AG04450 (cell line): ENCODE measurements at regions not wholly inside any gene's neighbourhood (a gene's known extent, or its start where the extent isn't known, plus 50 kb on each side); places are given as distances from the start of the nearest gene placed in this dataset.

Experiments
- CTCF ChIA-PET: fragments of 300-600, 350-600 bp; formaldehyde crosslinking; extraction: SDS; loops from one replicate; lab custom pipeline; 2022; ENCODE audit warnings: antibody characterized with exemption, inconsistent platforms; lab: Charles Lee
- POLR2A ChIA-PET: fragments of 350-600 bp; formaldehyde crosslinking; extraction: SDS; loops from one replicate; lab custom pipeline; 2021; ENCODE audit warnings: antibody characterized with exemption, inconsistent platforms; lab: Yijun Ruan, JAX
- DNase-seq: peaks from one replicate; pipeline ENCODE4 v3.0.0-alpha.2; 2011; ENCODE audit warnings: low read depth, low spot score
- H3K27ac ChIP-seq: one replicate; pipeline ENCODE4 v1.5.1; 2012; ENCODE audit warnings: low read depth, low read length, control low read depth
- H3K27me3 ChIP-seq: one replicate; pipeline ENCODE4 v1.6.0; 2012; ENCODE audit warnings: low read length; ENCODE audit not compliant: control insufficient read depth, insufficient read depth
- H3K4me3 ChIP-seq: 2 replicates; pipeline ENCODE4 v1.5.1; 2011; ENCODE audit warnings: mild to moderate bottlenecking, low read depth, low read length, control low read depth
- H3K9me3 ChIP-seq: 2 replicates; pipeline ENCODE4 v1.5.1; 2012; ENCODE audit warnings: low read length; ENCODE audit not compliant: control insufficient read depth, insufficient read depth
- CTCF ChIP-seq: IDR thresholded peaks from 2 replicates; pipeline ENCODE4 v1.5.1; 2011; ENCODE audit warnings: low read depth, low read length, control low read depth, inconsistent platforms

- ChIA-PET CTCF (no interaction called here), POLR2A (no interaction called here)
- Histone ChIP-seq H3K27me3 (no peaks in the 10 kb centered on the region), H3K4me3 (no peak overlapping the region), H3K9me3 (no peaks in the 10 kb centered on the region), H3K27ac (no peak overlapping the region)
- no peak for DNase-seq
- no peak for TF ChIP-seq CTCF
These were observed 94.1 kb upstream of the KLF6 start for GRCh38 chr10:3879073-3879472.

GRCh38 chr10:3877211-3878000, 92.4 kb upstream of the KLF6 start:
- CTCF ChIA-PET, result interaction anchor here (0.6 kb wide), 1 partner anchor 868 kb away, joined by 3 read pairs; no protein-coding TSS in a partner anchor
- H3K9me3 ChIP-seq, result no peaks in the 10 kb centered on the region
- no peak for DNase-seq
- no peak overlapping the region for H3K4me3 ChIP-seq
- H3K27me3 ChIP-seq, result no peaks in the 10 kb centered on the region
- no peak for TF ChIP-seq CTCF
- H3K27ac ChIP-seq, result no peak overlapping the region
- POLR2A ChIA-PET, result no interaction called here

- no peak for TF ChIP-seq CTCF
- POLR2A ChIA-PET, result no interaction called here
- CTCF ChIA-PET, result interaction anchor here (0.6 kb wide), 1 partner anchor 869 kb away, joined by 3 read pairs; no protein-coding TSS in a partner anchor
- Histone ChIP-seq H3K27ac (no peak overlapping the region), H3K4me3 (no peak overlapping the region), H3K9me3 (no peaks in the 10 kb centered on the region), H3K27me3 (no peaks in the 10 kb centered on the region)
- DNase-seq, result no peak
These were observed 91.4 kb upstream of the KLF6 start for GRCh38 chr10:3876350-3876962.

- POLR2A ChIA-PET, result no interaction called here
- CTCF ChIA-PET, result no interaction called here
- no peak overlapping the region for H3K4me3 ChIP-seq
These were observed 90.8 kb upstream of the KLF6 start for GRCh38 chr10:3875842-3876235.

More at GRCh38 chr10:3875842-3876235, 90.8 kb upstream of the KLF6 start:
- no peak for TF ChIP-seq CTCF
- Histone ChIP-seq H3K27me3 (no peaks in the 10 kb centered on the region), H3K9me3 (no peaks in the 10 kb centered on the region), H3K27ac (no peak overlapping the region)
- DNase-seq, result no peak
